Astrocyte (in vitro differentiated cells and primary cell): ENCODE measurements at regions not wholly inside any gene's neighbourhood (a gene's known extent, or its start where the extent isn't known, plus 50 kb on each side); places are given as distances from the start of the nearest gene placed in this dataset.

Experiments
- DNase-seq: peaks from one replicate; pipeline ENCODE4 v3.0.0-alpha.2; 2010; ENCODE audit warnings: low read depth
- FAIRE-seq: peaks from 2 replicates; lab custom pipeline; 2011; peaks lifted over from hg19 to GRCh38; lab: Jason Lieb, UNC
- H2AFZ ChIP-seq: 2 replicates; pipeline ENCODE4 v1.6.0; 2012; ENCODE audit warnings: low read depth, low read length, inconsistent platforms
- H3K27ac ChIP-seq: 2 replicates; pipeline ENCODE4 v1.5.1; 2011; ENCODE audit warnings: low read depth, low read length, inconsistent platforms
- H3K27me3 ChIP-seq: 2 replicates; pipeline ENCODE4 v1.6.0; 2011; ENCODE audit warnings: low read length, inconsistent platforms; ENCODE audit not compliant: insufficient read depth
- H3K36me3 ChIP-seq: 2 replicates; pipeline ENCODE4 v1.5.1; 2011; ENCODE audit warnings: low read length, inconsistent platforms; ENCODE audit not compliant: insufficient read depth
- H3K4me1 ChIP-seq: 2 replicates; pipeline ENCODE4 v1.5.1; 2011; ENCODE audit warnings: low read length, inconsistent platforms; ENCODE audit not compliant: insufficient read depth
- H3K4me2 ChIP-seq: 2 replicates; pipeline ENCODE4 v1.6.0; 2012; ENCODE audit warnings: low read length, inconsistent platforms
- H3K4me3 ChIP-seq: 2 replicates; pipeline ENCODE4 v1.5.1; 2011; ENCODE audit warnings: low read depth, mild to moderate bottlenecking, low read length, inconsistent platforms; ENCODE audit not compliant: insufficient read depth
- H3K79me2 ChIP-seq: 2 replicates; pipeline ENCODE4 v1.6.0; 2012; ENCODE audit warnings: mild to moderate bottlenecking, low read length, inconsistent platforms; ENCODE audit not compliant: insufficient read depth
- H3K9ac ChIP-seq: 2 replicates; pipeline ENCODE4 v1.6.0; 2012; ENCODE audit warnings: mild to moderate bottlenecking, low read length, inconsistent platforms
- H3K9me3 ChIP-seq: 2 replicates; pipeline ENCODE4 v1.5.1; 2012; ENCODE audit warnings: low read depth, mild to moderate bottlenecking, low read length, inconsistent platforms; ENCODE audit not compliant: insufficient read depth
- H4K20me1 ChIP-seq: 2 replicates; pipeline ENCODE4 v1.6.0; 2012; ENCODE audit warnings: low read length, inconsistent platforms; ENCODE audit not compliant: insufficient read depth
- H3K27ac Mint-ChIP-seq: one replicate; pipeline ENCODE4 v1.8.0; 2021; ENCODE audit warnings: mild to moderate bottlenecking, mixed read lengths; ENCODE audit not compliant: unreplicated experiment
- H3K27me3 Mint-ChIP-seq: one replicate; pipeline ENCODE4 v1.8.0; 2021; ENCODE audit warnings: low read depth, mixed read lengths; ENCODE audit not compliant: unreplicated experiment
- H3K36me3 Mint-ChIP-seq: one replicate; pipeline ENCODE4 v1.8.0; 2021; ENCODE audit warnings: low read depth, mixed read lengths; ENCODE audit not compliant: unreplicated experiment
- H3K4me1 Mint-ChIP-seq: one replicate; pipeline ENCODE4 v1.8.0; 2021; ENCODE audit warnings: low read depth, mixed read lengths; ENCODE audit not compliant: unreplicated experiment
- H3K4me3 Mint-ChIP-seq: one replicate; pipeline ENCODE4 v1.8.0; 2021; ENCODE audit warnings: mild to moderate bottlenecking, moderate library complexity, mixed read lengths; ENCODE audit not compliant: unreplicated experiment
- H3K9me3 Mint-ChIP-seq: one replicate; pipeline ENCODE4 v1.8.0; 2021; ENCODE audit warnings: mild to moderate bottlenecking, mixed read lengths; ENCODE audit not compliant: unreplicated experiment
- EZH2 ChIP-seq: IDR thresholded peaks from 2 replicates; pipeline ENCODE4 v1.6.1; 2012; ENCODE audit warnings: mild to moderate bottlenecking, low read length, inconsistent platforms; ENCODE audit not compliant: insufficient read depth
- TF ChIP-seq, protein P1 (sequence below): IDR thresholded peaks from 2 replicates; pipeline ENCODE4 v1.5.1; 2011; ENCODE audit warnings: low read depth, mild to moderate bottlenecking, inconsistent platforms, low read length, moderate library complexity; ENCODE audit not compliant: insufficient read depth

DNA sequence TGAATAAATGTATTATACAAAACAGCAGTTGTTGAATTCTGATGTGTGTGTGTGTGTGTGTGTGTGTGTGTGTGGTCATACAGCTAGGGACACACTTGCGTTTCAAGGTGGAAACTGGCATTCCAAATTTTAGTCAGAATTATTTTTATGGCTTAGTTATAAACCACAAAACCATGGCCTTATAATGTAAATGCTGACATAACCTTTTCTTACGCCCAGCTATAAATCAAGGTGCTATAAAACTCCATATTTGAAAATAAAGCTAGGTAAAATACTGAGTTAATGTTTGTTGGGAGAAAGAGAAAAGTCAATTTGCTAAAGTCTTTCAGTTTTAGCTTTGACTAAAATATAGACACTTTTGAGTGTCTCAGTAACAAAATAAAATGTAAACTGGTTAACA, 345.1 kb upstream of the NR3C2 start:
- no peaks in the 10 kb centered on the region for H3K4me1 ChIP-seq
- no peak for FAIRE-seq

GRCh38 chr4:148786699-148787098, 344.5 kb upstream of the NR3C2 start:
- Mint-ChIP-seq H3K27me3 (no peaks in the 10 kb centered on the region), H3K36me3 (no peaks in the 10 kb centered on the region), H3K4me3 (no peak overlapping the region), H3K9me3 (no peaks in the 10 kb centered on the region), H3K27ac (no peak overlapping the region), H3K4me1 (peaks cover 28% of the 10 kb centered on the region)
- Histone ChIP-seq H3K36me3 (no peaks in the 10 kb centered on the region), H3K27me3 (no peaks in the 10 kb centered on the region), H3K4me3 (no peak overlapping the region), H4K20me1 (no peaks in the 10 kb centered on the region), H3K4me2 (no peak overlapping the region), H3K79me2 (no peaks in the 10 kb centered on the region), H2AFZ (no peak overlapping the region), H3K4me1 (no peaks in the 10 kb centered on the region), H3K27ac (no peak overlapping the region), H3K9me3 (no peaks in the 10 kb centered on the region), H3K9ac (no peak overlapping the region)
- DNase-seq (no peak), FAIRE-seq (no peak)
- TF ChIP-seq EZH2 = no peak
- TF ChIP-seq, protein P1, sequence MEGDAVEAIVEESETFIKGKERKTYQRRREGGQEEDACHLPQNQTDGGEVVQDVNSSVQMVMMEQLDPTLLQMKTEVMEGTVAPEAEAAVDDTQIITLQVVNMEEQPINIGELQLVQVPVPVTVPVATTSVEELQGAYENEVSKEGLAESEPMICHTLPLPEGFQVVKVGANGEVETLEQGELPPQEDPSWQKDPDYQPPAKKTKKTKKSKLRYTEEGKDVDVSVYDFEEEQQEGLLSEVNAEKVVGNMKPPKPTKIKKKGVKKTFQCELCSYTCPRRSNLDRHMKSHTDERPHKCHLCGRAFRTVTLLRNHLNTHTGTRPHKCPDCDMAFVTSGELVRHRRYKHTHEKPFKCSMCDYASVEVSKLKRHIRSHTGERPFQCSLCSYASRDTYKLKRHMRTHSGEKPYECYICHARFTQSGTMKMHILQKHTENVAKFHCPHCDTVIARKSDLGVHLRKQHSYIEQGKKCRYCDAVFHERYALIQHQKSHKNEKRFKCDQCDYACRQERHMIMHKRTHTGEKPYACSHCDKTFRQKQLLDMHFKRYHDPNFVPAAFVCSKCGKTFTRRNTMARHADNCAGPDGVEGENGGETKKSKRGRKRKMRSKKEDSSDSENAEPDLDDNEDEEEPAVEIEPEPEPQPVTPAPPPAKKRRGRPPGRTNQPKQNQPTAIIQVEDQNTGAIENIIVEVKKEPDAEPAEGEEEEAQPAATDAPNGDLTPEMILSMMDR = no peak

More for the DNA sequence above, 345.1 kb upstream of the NR3C2 start:
- H3K27ac ChIP-seq = no peak overlapping the region
- no peaks in the 10 kb centered on the region for H3K79me2 ChIP-seq
- no peak overlapping the region for H3K9ac ChIP-seq
- TF ChIP-seq, protein P1 = no peak
- no peak for TF ChIP-seq EZH2
- Mint-ChIP-seq H3K4me1 (peaks cover 25% of the 10 kb centered on the region), H3K4me3 (no peak overlapping the region), H3K36me3 (no peaks in the 10 kb centered on the region), H3K9me3 (no peaks in the 10 kb centered on the region), H3K27ac (no peak overlapping the region), H3K27me3 (no peaks in the 10 kb centered on the region)
- H4K20me1 ChIP-seq = no peaks in the 10 kb centered on the region
- H2AFZ ChIP-seq = no peak overlapping the region
- H3K4me3 ChIP-seq = no peak overlapping the region
- H3K27me3 ChIP-seq = no peaks in the 10 kb centered on the region
- no peaks in the 10 kb centered on the region for H3K9me3 ChIP-seq
- no peak overlapping the region for H3K4me2 ChIP-seq
- no peaks in the 10 kb centered on the region for H3K36me3 ChIP-seq
- DNase-seq = no peak

- Histone ChIP-seq H2AFZ (no peak overlapping the region), H3K9ac (no peak overlapping the region), H4K20me1 (no peaks in the 10 kb centered on the region), H3K9me3 (no peaks in the 10 kb centered on the region), H3K4me3 (no peak overlapping the region), H3K4me2 (no peak overlapping the region), H3K4me1 (no peaks in the 10 kb centered on the region), H3K79me2 (no peaks in the 10 kb centered on the region), H3K27ac (no peak overlapping the region), H3K27me3 (no peaks in the 10 kb centered on the region), H3K36me3 (no peaks in the 10 kb centered on the region)
- FAIRE-seq (no peak), DNase-seq (no peak)
- Mint-ChIP-seq H3K4me1 (peaks cover 29% of the 10 kb centered on the region), H3K27me3 (no peaks in the 10 kb centered on the region), H3K36me3 (no peaks in the 10 kb centered on the region), H3K27ac (no peak overlapping the region), H3K9me3 (no peaks in the 10 kb centered on the region), H3K4me3 (no peak overlapping the region)
- no peak for TF ChIP-seq EZH2
- TF ChIP-seq, protein P1 = no peak
Measured at GRCh38 chr4:148782284-148782683, 340.1 kb upstream of the NR3C2 start.
